SK-N-SH (cell line): ENCODE measurements at regions not wholly inside any gene's neighbourhood (a gene's known extent, or its start where the extent isn't known, plus 50 kb on each side); places are given as distances from the start of the nearest gene placed in this dataset.

Source experiments
- ELF1 ChIP-seq: IDR thresholded peaks from 2 replicates; pipeline ENCODE4 v1.4.0; 2012
- TF ChIP-seq, protein P1 (sequence below): fragments of 200-600 bp; sonication (generic); IDR thresholded peaks from 2 replicates; pipeline ENCODE4 v1.6.1; 2017; ENCODE audit warnings: antibody characterized with exemption, mild to moderate bottlenecking, moderate library complexity
- TF ChIP-seq, protein P2 (sequence below): IDR thresholded peaks from 2 replicates; pipeline ENCODE4 v1.6.1; 2012; ENCODE audit warnings: mild to moderate bottlenecking, low read depth, low read length, moderate library complexity

DNA sequence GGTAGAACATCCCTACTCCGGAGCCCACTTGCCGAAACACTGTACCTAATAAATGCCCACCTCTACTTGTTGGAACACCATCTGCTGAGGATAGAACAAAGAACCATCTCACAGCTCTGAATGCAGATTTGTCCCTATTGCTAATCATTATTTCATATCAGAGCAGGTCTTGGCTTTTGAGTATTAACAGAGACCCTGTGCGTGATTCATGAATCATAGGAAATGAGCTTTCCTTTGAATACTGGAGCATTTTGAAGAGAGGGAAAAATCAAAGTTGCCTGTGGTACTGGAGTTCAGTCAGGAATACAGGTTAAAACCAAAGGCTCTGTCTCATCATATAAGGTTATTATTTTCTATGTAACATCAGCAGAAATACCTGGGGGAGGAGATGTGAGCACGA is 1132.3 kb downstream of the XPNPEP1 start:
- TF ChIP-seq, protein P1, sequence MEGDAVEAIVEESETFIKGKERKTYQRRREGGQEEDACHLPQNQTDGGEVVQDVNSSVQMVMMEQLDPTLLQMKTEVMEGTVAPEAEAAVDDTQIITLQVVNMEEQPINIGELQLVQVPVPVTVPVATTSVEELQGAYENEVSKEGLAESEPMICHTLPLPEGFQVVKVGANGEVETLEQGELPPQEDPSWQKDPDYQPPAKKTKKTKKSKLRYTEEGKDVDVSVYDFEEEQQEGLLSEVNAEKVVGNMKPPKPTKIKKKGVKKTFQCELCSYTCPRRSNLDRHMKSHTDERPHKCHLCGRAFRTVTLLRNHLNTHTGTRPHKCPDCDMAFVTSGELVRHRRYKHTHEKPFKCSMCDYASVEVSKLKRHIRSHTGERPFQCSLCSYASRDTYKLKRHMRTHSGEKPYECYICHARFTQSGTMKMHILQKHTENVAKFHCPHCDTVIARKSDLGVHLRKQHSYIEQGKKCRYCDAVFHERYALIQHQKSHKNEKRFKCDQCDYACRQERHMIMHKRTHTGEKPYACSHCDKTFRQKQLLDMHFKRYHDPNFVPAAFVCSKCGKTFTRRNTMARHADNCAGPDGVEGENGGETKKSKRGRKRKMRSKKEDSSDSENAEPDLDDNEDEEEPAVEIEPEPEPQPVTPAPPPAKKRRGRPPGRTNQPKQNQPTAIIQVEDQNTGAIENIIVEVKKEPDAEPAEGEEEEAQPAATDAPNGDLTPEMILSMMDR, result no peak
- TF ChIP-seq, protein P2, sequence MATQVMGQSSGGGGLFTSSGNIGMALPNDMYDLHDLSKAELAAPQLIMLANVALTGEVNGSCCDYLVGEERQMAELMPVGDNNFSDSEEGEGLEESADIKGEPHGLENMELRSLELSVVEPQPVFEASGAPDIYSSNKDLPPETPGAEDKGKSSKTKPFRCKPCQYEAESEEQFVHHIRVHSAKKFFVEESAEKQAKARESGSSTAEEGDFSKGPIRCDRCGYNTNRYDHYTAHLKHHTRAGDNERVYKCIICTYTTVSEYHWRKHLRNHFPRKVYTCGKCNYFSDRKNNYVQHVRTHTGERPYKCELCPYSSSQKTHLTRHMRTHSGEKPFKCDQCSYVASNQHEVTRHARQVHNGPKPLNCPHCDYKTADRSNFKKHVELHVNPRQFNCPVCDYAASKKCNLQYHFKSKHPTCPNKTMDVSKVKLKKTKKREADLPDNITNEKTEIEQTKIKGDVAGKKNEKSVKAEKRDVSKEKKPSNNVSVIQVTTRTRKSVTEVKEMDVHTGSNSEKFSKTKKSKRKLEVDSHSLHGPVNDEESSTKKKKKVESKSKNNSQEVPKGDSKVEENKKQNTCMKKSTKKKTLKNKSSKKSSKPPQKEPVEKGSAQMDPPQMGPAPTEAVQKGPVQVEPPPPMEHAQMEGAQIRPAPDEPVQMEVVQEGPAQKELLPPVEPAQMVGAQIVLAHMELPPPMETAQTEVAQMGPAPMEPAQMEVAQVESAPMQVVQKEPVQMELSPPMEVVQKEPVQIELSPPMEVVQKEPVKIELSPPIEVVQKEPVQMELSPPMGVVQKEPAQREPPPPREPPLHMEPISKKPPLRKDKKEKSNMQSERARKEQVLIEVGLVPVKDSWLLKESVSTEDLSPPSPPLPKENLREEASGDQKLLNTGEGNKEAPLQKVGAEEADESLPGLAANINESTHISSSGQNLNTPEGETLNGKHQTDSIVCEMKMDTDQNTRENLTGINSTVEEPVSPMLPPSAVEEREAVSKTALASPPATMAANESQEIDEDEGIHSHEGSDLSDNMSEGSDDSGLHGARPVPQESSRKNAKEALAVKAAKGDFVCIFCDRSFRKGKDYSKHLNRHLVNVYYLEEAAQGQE, result no peak
- no peak for TF ChIP-seq ELF1
